WTC11 (cell line): ENCODE measurements at regions not wholly inside any gene's neighbourhood (a gene's known extent, or its start where the extent isn't known, plus 50 kb on each side); places are given as distances from the start of the nearest gene placed in this dataset.

Experiments used
- ATAC-seq: fragments of 200-7000 bp; cut with Tn5 transposase; 2 replicates; pipeline ENCODE4 v1.10.0; 2021; ENCODE audit warnings: mild to moderate bottlenecking, moderate library complexity
- CTCF ChIA-PET: fragments of 300-600 bp; sonication (Branson Sonifier 250); formaldehyde crosslinking; loops from one replicate; lab custom pipeline; 2021; ENCODE audit warnings: antibody characterized with exemption; lab: Charles Lee
- POLR2A ChIA-PET: fragments of 350-600 bp; sonication (Branson Sonifier 250); formaldehyde crosslinking; loops from one replicate; lab custom pipeline; 2021; ENCODE audit warnings: antibody characterized with exemption; lab: Charles Lee
- DNase-seq: peaks from one replicate; pipeline ENCODE4 v3.0.0; 2021; ENCODE audit warnings: low spot score
- H3K27ac Mint-ChIP-seq: 2 replicates; pipeline ENCODE4 v1.8.0; 2021; ENCODE audit warnings: mixed read lengths
- H3K27me3 Mint-ChIP-seq: 2 replicates; pipeline ENCODE4 v1.8.0; 2021; ENCODE audit warnings: low read depth, mild to moderate bottlenecking, moderate library complexity, mixed read lengths
- H3K36me3 Mint-ChIP-seq: 2 replicates; pipeline ENCODE4 v1.8.0; 2021; ENCODE audit warnings: mixed read lengths
- H3K4me1 Mint-ChIP-seq: 2 replicates; pipeline ENCODE4 v1.8.0; 2022; ENCODE audit warnings: mixed read lengths
- H3K4me3 Mint-ChIP-seq: 2 replicates; pipeline ENCODE4 v1.8.0; 2021; ENCODE audit warnings: mild to moderate bottlenecking, moderate library complexity, mixed read lengths
- H3K9me3 Mint-ChIP-seq: 2 replicates; pipeline ENCODE4 v1.8.0; 2021; ENCODE audit warnings: mixed read lengths
- CREB1 ChIP-seq: sonication (generic); formaldehyde crosslinking; IDR thresholded peaks from 2 replicates; pipeline ENCODE4 v1.8.0; 2023; ENCODE audit warnings: mild to moderate bottlenecking, missing genetic modification reagents
- EMX1 ChIP-seq: fragments of 250-450 bp; sonication (Bioruptor Pico); IDR thresholded peaks from 2 replicates; pipeline ENCODE4 v1.8.0; 2021; ENCODE audit warnings: mild to moderate bottlenecking
- FOXP1 ChIP-seq: sonication (generic); formaldehyde crosslinking; IDR thresholded peaks from 2 replicates; pipeline ENCODE4 v1.8.0; 2022; ENCODE audit warnings: missing genetic modification reagents, mild to moderate bottlenecking, moderate library complexity, borderline replicate concordance
- JUN ChIP-seq: sonication (generic); formaldehyde crosslinking; IDR thresholded peaks from 2 replicates; pipeline ENCODE4 v1.8.0; 2023; ENCODE audit warnings: mild to moderate bottlenecking, missing genetic modification reagents
- NFATC4 ChIP-seq: fragments of 250-450 bp; sonication (Bioruptor Pico); IDR thresholded peaks from 2 replicates; pipeline ENCODE4 v1.9.0; 2021; ENCODE audit warnings: mild to moderate bottlenecking
- SMAD4 ChIP-seq: sonication (generic); formaldehyde crosslinking; IDR thresholded peaks from 2 replicates; pipeline ENCODE4 v1.8.0; 2022; ENCODE audit warnings: mild to moderate bottlenecking, missing genetic modification reagents
- TCF7 ChIP-seq: sonication (generic); formaldehyde crosslinking; IDR thresholded peaks from 2 replicates; pipeline ENCODE4 v1.8.0; 2022; ENCODE audit warnings: mild to moderate bottlenecking, low read depth, missing genetic modification reagents, moderate library complexity
- ZNF138 ChIP-seq: sonication (generic); formaldehyde crosslinking; conservative IDR thresholded peaks from 2 replicates; pipeline ENCODE4 v1.8.1; 2022; ENCODE audit warnings: mild to moderate bottlenecking, moderate library complexity, missing genetic modification reagents
- ZNF423 ChIP-seq: fragments of 250-450 bp; sonication (Bioruptor Pico); IDR thresholded peaks from 2 replicates; pipeline ENCODE4 v2.1.2; 2022; ENCODE audit warnings: mild to moderate bottlenecking, moderate library complexity
- ZNF671 ChIP-seq: fragments of 250-450 bp; sonication (Bioruptor Pico); IDR thresholded peaks from 2 replicates; pipeline ENCODE4 v1.8.0; 2021; ENCODE audit warnings: mild to moderate bottlenecking
- TF ChIP-seq, protein P1 (sequence below): sonication (generic); formaldehyde crosslinking; IDR thresholded peaks from 2 replicates; pipeline ENCODE4 v1.8.1; 2022; ENCODE audit warnings: low read depth, missing genetic modification reagents, borderline replicate concordance
- TF ChIP-seq, protein P2 (sequence below): sonication (generic); formaldehyde crosslinking; IDR thresholded peaks from 2 replicates; pipeline ENCODE4 v1.8.0; 2022; ENCODE audit warnings: missing genetic modification reagents
- TF ChIP-seq, protein P3 (sequence below): sonication (generic); formaldehyde crosslinking; IDR thresholded peaks from 2 replicates; pipeline ENCODE4 v1.8.1; 2023; ENCODE audit warnings: mild to moderate bottlenecking, missing genetic modification reagents, moderate library complexity
- TF ChIP-seq, protein P4 (sequence below): sonication (generic); formaldehyde crosslinking; IDR thresholded peaks from 2 replicates; pipeline ENCODE4 v1.8.1; 2023; ENCODE audit warnings: mild to moderate bottlenecking, missing genetic modification reagents, moderate library complexity
- TF ChIP-seq, protein P5 (sequence below): sonication (generic); formaldehyde crosslinking; IDR thresholded peaks from 2 replicates; pipeline ENCODE4 v1.8.0; 2023; ENCODE audit warnings: missing genetic modification reagents
- TF ChIP-seq, protein P6 (sequence below): sonication (generic); formaldehyde crosslinking; conservative IDR thresholded peaks from 2 replicates; pipeline ENCODE4 v1.8.1; 2022; ENCODE audit warnings: mild to moderate bottlenecking, missing genetic modification reagents
- TF ChIP-seq, protein P7 (sequence below): sonication (generic); formaldehyde crosslinking; IDR thresholded peaks from 2 replicates; pipeline ENCODE4 v1.8.0; 2023; ENCODE audit warnings: missing genetic modification reagents, mild to moderate bottlenecking, borderline replicate concordance

DNA sequence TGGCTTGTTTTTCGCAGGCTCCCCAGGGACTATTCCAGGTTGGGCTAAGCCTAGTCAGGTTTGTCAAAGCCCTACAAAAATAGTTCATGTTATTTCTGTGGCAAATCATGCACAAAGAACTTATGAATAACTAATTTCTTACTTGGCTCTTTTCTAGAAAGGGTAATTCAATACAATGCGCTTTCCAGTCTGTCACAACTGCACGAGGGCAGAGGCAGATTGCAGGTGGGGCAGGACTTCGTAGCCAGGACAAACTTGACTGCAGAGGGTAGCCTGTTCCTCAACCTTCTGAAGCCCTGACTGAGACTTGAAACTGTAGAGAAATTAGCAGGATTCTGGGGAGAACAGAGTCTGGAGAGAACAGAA is 253.5 kb downstream of the QKI start:
- ChIA-PET POLR2A (no interaction called here), CTCF (no interaction called here)
- peaks cover 5% of the 10 kb centered on the region for H3K4me1 Mint-ChIP-seq
- no peak overlapping the region for H3K4me3 Mint-ChIP-seq
- H3K27ac Mint-ChIP-seq = no peak overlapping the region
- no peak for ATAC-seq
- no peak for TF ChIP-seq ZNF423 (CRISPR knock-in tag)
- TF ChIP-seq, protein P1, sequence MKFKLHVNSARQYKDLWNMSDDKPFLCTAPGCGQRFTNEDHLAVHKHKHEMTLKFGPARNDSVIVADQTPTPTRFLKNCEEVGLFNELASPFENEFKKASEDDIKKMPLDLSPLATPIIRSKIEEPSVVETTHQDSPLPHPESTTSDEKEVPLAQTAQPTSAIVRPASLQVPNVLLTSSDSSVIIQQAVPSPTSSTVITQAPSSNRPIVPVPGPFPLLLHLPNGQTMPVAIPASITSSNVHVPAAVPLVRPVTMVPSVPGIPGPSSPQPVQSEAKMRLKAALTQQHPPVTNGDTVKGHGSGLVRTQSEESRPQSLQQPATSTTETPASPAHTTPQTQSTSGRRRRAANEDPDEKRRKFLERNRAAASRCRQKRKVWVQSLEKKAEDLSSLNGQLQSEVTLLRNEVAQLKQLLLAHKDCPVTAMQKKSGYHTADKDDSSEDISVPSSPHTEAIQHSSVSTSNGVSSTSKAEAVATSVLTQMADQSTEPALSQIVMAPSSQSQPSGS (CRISPR knock-in tag) = no peak
- TF ChIP-seq, protein P2, sequence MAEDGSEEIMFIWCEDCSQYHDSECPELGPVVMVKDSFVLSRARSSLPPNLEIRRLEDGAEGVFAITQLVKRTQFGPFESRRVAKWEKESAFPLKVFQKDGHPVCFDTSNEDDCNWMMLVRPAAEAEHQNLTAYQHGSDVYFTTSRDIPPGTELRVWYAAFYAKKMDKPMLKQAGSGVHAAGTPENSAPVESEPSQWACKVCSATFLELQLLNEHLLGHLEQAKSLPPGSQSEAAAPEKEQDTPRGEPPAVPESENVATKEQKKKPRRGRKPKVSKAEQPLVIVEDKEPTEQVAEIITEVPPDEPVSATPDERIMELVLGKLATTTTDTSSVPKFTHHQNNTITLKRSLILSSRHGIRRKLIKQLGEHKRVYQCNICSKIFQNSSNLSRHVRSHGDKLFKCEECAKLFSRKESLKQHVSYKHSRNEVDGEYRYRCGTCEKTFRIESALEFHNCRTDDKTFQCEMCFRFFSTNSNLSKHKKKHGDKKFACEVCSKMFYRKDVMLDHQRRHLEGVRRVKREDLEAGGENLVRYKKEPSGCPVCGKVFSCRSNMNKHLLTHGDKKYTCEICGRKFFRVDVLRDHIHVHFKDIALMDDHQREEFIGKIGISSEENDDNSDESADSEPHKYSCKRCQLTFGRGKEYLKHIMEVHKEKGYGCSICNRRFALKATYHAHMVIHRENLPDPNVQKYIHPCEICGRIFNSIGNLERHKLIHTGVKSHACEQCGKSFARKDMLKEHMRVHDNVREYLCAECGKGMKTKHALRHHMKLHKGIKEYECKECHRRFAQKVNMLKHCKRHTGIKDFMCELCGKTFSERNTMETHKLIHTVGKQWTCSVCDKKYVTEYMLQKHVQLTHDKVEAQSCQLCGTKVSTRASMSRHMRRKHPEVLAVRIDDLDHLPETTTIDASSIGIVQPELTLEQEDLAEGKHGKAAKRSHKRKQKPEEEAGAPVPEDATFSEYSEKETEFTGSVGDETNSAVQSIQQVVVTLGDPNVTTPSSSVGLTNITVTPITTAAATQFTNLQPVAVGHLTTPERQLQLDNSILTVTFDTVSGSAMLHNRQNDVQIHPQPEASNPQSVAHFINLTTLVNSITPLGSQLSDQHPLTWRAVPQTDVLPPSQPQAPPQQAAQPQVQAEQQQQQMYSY (CRISPR knock-in tag) = no peak
- DNase-seq = no peak
- no peaks in the 10 kb centered on the region for H3K27me3 Mint-ChIP-seq
- no peaks in the 10 kb centered on the region for H3K36me3 Mint-ChIP-seq
- no peaks in the 10 kb centered on the region for H3K9me3 Mint-ChIP-seq

DNA sequence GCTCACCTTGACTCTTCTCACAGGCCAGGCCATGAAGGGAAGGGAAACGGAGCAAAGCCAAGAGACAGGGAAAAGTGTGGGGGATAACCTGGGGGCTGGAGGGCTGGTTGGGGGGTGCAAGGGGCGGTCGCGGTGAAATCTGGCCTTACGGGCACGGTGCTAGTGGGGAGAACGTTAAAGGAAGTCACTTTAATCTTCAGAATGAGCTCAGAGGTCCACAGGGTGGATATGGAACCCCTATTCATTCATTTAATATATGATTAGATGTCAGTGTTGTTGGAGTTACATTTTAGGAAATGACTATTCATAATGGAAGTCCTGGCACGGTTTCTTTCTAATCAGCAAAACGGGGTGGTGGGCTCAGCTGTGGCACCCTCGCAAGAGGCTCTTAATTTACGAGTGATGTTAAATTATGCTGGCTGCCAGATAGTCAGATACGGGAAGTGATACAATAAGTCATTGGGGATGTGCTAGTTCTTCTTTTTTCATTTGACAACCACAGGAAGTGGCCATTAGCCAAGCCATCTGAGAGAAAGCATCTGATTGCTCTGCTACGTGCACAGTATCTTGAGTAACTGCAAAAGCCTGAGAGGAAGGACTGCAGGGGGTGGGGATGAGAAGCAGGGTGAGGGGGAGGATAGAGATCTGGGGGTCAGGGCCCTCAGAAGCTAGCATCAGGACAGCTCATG is 253.0 kb downstream of the QKI start:
- H3K4me1 Mint-ChIP-seq = peaks cover 5% of the 10 kb centered on the region
- ATAC-seq (no peak), DNase-seq (no peak)
- POLR2A ChIA-PET = no interaction called here
- TF ChIP-seq, protein P3, sequence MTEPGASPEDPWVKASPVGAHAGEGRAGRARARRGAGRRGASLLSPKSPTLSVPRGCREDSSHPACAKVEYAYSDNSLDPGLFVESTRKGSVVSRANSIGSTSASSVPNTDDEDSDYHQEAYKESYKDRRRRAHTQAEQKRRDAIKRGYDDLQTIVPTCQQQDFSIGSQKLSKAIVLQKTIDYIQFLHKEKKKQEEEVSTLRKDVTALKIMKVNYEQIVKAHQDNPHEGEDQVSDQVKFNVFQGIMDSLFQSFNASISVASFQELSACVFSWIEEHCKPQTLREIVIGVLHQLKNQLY (CRISPR knock-in tag) = no peak
- TF ChIP-seq, protein P4, sequence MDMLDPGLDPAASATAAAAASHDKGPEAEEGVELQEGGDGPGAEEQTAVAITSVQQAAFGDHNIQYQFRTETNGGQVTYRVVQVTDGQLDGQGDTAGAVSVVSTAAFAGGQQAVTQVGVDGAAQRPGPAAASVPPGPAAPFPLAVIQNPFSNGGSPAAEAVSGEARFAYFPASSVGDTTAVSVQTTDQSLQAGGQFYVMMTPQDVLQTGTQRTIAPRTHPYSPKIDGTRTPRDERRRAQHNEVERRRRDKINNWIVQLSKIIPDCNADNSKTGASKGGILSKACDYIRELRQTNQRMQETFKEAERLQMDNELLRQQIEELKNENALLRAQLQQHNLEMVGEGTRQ (CRISPR knock-in tag) = no peak
- TF ChIP-seq TCF7 (CRISPR knock-in tag) (no peak), ZNF138 (CRISPR knock-in tag) (no peak), FOXP1 (CRISPR knock-in tag) (no peak), CREB1 (CRISPR knock-in tag) (no peak), ZNF671 (CRISPR knock-in tag) (no peak), JUN (CRISPR knock-in tag) (no peak), NFATC4 (no peak), EMX1 (CRISPR knock-in tag) (no peak), SMAD4 (no peak)
- TF ChIP-seq, protein P5, sequence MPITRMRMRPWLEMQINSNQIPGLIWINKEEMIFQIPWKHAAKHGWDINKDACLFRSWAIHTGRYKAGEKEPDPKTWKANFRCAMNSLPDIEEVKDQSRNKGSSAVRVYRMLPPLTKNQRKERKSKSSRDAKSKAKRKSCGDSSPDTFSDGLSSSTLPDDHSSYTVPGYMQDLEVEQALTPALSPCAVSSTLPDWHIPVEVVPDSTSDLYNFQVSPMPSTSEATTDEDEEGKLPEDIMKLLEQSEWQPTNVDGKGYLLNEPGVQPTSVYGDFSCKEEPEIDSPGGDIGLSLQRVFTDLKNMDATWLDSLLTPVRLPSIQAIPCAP (CRISPR knock-in tag) = no peak
- TF ChIP-seq, protein P6, sequence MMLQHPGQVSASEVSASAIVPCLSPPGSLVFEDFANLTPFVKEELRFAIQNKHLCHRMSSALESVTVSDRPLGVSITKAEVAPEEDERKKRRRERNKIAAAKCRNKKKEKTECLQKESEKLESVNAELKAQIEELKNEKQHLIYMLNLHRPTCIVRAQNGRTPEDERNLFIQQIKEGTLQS = no peak
- TF ChIP-seq, protein P7, sequence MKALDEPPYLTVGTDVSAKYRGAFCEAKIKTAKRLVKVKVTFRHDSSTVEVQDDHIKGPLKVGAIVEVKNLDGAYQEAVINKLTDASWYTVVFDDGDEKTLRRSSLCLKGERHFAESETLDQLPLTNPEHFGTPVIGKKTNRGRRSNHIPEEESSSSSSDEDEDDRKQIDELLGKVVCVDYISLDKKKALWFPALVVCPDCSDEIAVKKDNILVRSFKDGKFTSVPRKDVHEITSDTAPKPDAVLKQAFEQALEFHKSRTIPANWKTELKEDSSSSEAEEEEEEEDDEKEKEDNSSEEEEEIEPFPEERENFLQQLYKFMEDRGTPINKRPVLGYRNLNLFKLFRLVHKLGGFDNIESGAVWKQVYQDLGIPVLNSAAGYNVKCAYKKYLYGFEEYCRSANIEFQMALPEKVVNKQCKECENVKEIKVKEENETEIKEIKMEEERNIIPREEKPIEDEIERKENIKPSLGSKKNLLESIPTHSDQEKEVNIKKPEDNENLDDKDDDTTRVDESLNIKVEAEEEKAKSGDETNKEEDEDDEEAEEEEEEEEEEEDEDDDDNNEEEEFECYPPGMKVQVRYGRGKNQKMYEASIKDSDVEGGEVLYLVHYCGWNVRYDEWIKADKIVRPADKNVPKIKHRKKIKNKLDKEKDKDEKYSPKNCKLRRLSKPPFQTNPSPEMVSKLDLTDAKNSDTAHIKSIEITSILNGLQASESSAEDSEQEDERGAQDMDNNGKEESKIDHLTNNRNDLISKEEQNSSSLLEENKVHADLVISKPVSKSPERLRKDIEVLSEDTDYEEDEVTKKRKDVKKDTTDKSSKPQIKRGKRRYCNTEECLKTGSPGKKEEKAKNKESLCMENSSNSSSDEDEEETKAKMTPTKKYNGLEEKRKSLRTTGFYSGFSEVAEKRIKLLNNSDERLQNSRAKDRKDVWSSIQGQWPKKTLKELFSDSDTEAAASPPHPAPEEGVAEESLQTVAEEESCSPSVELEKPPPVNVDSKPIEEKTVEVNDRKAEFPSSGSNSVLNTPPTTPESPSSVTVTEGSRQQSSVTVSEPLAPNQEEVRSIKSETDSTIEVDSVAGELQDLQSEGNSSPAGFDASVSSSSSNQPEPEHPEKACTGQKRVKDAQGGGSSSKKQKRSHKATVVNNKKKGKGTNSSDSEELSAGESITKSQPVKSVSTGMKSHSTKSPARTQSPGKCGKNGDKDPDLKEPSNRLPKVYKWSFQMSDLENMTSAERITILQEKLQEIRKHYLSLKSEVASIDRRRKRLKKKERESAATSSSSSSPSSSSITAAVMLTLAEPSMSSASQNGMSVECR (CRISPR knock-in tag) = no peak
- CTCF ChIA-PET = no interaction called here
- no peak overlapping the region for H3K27ac Mint-ChIP-seq
- no peak overlapping the region for H3K4me3 Mint-ChIP-seq
- H3K27me3 Mint-ChIP-seq = no peaks in the 10 kb centered on the region
- no peaks in the 10 kb centered on the region for H3K9me3 Mint-ChIP-seq
- no peaks in the 10 kb centered on the region for H3K36me3 Mint-ChIP-seq
